HFFc6 (cell line): ENCODE measurements at regions not wholly inside any gene's neighbourhood (a gene's known extent, or its start where the extent isn't known, plus 50 kb on each side); places are given as distances from the start of the nearest gene placed in this dataset.

Experiments used
- DNase-seq: peaks from one replicate; pipeline ENCODE4 v3.0.0-alpha.2; 2018
- H3K27ac Mint-ChIP-seq: 2 replicates; pipeline ENCODE4 v1.8.0; 2020; ENCODE audit warnings: mild to moderate bottlenecking, mixed read lengths
- H3K27me3 Mint-ChIP-seq: 2 replicates; pipeline ENCODE4 v1.8.0; 2021; ENCODE audit warnings: mild to moderate bottlenecking, moderate library complexity, mixed read lengths; ENCODE audit not compliant: insufficient read depth
- H3K36me3 Mint-ChIP-seq: 2 replicates; pipeline ENCODE4 v1.8.0; 2021; ENCODE audit warnings: low read depth, mixed read lengths
- H3K4me1 Mint-ChIP-seq: 2 replicates; pipeline ENCODE4 v1.8.0; 2020; ENCODE audit warnings: low read depth, mixed read lengths
- H3K4me3 Mint-ChIP-seq: 2 replicates; pipeline ENCODE4 v1.8.0; 2020; ENCODE audit warnings: mild to moderate bottlenecking, moderate library complexity, mixed read lengths
- H3K9me3 Mint-ChIP-seq: 2 replicates; pipeline ENCODE4 v1.8.0; 2020; ENCODE audit warnings: mild to moderate bottlenecking, mixed read lengths
- TF ChIP-seq, protein P1 (sequence below): fragments of 200-600 bp; sonication (generic); IDR thresholded peaks from 2 replicates; pipeline ENCODE4 v1.5.0; 2021; ENCODE audit warnings: antibody characterized with exemption, mild to moderate bottlenecking

DNA sequence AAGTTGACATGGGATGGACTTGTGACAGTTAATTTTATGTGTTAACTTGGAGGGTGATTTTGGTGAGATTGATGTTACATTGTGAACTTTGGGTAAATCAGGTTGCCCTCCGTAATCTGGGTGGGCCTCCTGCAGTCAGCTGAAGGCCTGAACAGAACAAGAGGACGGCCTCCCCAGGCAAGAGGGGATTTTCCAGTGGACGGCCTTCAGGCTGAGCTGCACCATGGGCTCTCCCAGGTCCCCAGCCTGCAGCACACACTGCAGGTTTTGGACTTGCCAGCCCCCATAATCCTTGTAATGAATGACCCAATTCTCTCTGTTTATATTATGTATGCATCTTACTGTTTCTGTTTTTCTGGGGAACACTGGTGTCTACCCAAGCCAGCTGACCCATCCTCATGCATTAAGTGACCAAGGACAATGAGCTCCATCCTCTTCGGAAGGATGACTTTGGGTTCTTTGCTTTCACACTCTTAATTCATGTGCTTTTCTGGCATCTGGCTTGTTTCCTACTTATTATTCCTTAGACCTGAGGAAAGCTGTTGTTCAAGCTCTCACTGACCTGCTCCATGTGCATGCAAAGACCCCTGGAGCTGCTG, 64.2 kb downstream of the DACT2 start:
- Mint-ChIP-seq H3K9me3 (peaks cover 84% of the 10 kb centered on the region), H3K36me3 (peaks cover 8% of the 10 kb centered on the region), H3K4me1 (no peaks in the 10 kb centered on the region), H3K27ac (no peak overlapping the region), H3K4me3 (no peak overlapping the region), H3K27me3 (peaks cover 1% of the 10 kb centered on the region)
- DNase-seq, result no peak
- TF ChIP-seq, protein P1, sequence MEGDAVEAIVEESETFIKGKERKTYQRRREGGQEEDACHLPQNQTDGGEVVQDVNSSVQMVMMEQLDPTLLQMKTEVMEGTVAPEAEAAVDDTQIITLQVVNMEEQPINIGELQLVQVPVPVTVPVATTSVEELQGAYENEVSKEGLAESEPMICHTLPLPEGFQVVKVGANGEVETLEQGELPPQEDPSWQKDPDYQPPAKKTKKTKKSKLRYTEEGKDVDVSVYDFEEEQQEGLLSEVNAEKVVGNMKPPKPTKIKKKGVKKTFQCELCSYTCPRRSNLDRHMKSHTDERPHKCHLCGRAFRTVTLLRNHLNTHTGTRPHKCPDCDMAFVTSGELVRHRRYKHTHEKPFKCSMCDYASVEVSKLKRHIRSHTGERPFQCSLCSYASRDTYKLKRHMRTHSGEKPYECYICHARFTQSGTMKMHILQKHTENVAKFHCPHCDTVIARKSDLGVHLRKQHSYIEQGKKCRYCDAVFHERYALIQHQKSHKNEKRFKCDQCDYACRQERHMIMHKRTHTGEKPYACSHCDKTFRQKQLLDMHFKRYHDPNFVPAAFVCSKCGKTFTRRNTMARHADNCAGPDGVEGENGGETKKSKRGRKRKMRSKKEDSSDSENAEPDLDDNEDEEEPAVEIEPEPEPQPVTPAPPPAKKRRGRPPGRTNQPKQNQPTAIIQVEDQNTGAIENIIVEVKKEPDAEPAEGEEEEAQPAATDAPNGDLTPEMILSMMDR, result no peak

GRCh38 chr6:168252267-168252666, 67.3 kb downstream of the DACT2 start:
- no peak for DNase-seq
- TF ChIP-seq, protein P1, result no peak
- Mint-ChIP-seq H3K4me1 (no peaks in the 10 kb centered on the region), H3K9me3 (peaks cover 62% of the 10 kb centered on the region), H3K36me3 (no peaks in the 10 kb centered on the region), H3K4me3 (no peak overlapping the region), H3K27me3 (peaks cover under 1% of the 10 kb centered on the region), H3K27ac (no peak overlapping the region)

- H3K4me1 Mint-ChIP-seq, result no peaks in the 10 kb centered on the region
- no peak overlapping the region for H3K4me3 Mint-ChIP-seq
- H3K27me3 Mint-ChIP-seq, result peaks cover 3% of the 10 kb centered on the region
- TF ChIP-seq, protein P1, result no peak
- H3K9me3 Mint-ChIP-seq, result peaks cover 44% of the 10 kb centered on the region
- H3K36me3 Mint-ChIP-seq, result no peaks in the 10 kb centered on the region
- DNase-seq, result no peak
- H3K27ac Mint-ChIP-seq, result no peak overlapping the region
These were observed 69.3 kb downstream of the DACT2 start for GRCh38 chr6:168250250-168250649.

DNA sequence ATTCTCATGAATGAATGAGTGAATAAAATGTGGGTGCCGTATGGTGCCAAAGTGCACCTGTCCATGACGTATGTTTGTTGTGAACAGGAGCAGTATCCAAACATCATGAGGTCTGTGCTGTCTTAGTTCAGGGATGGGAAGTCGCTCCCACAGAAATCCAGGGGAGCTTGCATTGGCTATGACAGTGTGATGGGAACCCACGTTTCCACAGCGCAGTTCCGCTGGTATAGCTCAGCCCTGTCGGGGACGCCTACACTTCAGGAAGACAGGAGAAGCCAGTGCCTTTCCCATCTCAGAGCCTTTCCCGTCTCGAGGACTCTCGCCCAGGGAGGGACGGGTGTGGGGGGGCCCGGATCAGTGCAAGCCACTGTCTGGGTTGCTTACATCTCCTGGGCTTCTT, 69.8 kb downstream of the DACT2 start:
- Mint-ChIP-seq H3K9me3 (peaks cover 42% of the 10 kb centered on the region), H3K4me1 (no peaks in the 10 kb centered on the region), H3K27ac (no peak overlapping the region), H3K36me3 (no peaks in the 10 kb centered on the region), H3K4me3 (no peak overlapping the region), H3K27me3 (peaks cover 3% of the 10 kb centered on the region)
- TF ChIP-seq, protein P1, result no peak
- no peak for DNase-seq

- Mint-ChIP-seq H3K27ac (no peak overlapping the region), H3K4me3 (no peak overlapping the region), H3K4me1 (no peaks in the 10 kb centered on the region), H3K36me3 (no peaks in the 10 kb centered on the region), H3K27me3 (peaks cover 3% of the 10 kb centered on the region), H3K9me3 (peaks cover 41% of the 10 kb centered on the region)
- TF ChIP-seq, protein P1, result no peak
- DNase-seq, result no peak
These were observed 71.4 kb downstream of the DACT2 start for GRCh38 chr6:168248148-168248620.
